ENCODE measurements at regions not wholly inside any gene's neighbourhood (a gene's known extent, or its start where the extent isn't known, plus 50 kb on each side); places are given as distances from the start of the nearest gene placed in this dataset.

- CTCF ChIA-PET, result no interaction called here
- POLR2A ChIA-PET, result no interaction called here
Observed at GRCh38 chr7:114852293-114852692, 69.6 kb upstream of the MDFIC start.

GRCh38 chr7:114853189-114853588 lies 68.7 kb upstream of the MDFIC start:
- CTCF ChIA-PET, result no interaction called here
- POLR2A ChIA-PET, result no interaction called here

DNA sequence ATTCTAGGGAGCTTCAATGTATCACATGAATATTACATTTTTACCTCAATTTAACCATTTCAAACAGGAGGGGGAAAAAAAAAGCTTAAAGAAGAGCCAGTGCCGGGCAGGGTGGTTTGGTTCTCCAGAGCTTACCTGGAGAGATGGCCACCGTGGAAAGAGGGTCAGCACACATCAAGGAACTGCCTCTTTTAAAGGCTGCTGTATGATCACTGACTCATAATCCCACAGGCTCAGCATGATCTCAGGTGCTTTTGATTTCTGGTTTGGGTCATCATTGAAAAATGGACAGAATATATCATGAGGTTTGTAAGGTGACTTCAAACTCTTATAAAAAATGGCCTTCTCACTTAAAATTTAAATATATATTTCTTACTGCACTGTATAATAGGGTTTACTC lies 67.5 kb upstream of the MDFIC start:
- ChIA-PET CTCF (no interaction called here), POLR2A (no interaction called here)

- ChIA-PET POLR2A (no interaction called here), CTCF (no interaction called here)
Observed at GRCh38 chr7:114856625-114857024, 65.3 kb upstream of the MDFIC start.

DNA sequence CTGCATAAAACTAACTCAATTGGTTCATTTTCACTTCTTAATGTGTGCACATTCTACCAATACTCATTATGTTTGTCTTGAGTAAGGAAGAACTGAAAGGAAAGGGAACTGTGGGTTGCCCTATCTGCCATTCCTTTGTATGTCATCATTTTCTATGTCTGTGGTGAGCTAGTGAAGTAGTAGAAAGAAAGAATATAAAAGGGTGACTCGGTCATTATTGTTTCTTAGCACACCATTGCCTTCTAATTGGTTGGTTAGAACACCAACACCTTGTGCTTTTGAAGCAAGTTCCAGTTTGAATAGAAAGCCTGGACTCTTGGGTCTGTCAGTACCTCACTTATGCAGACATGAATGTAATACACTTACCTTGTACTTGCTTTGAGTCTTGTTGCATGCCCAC lies 64.3 kb upstream of the MDFIC start:
- CTCF ChIA-PET, result no interaction called here
- POLR2A ChIA-PET, result no interaction called here

- ChIA-PET POLR2A (no interaction called here), CTCF (no interaction called here)
Observed at GRCh38 chr7:114859477-114859876, 62.4 kb upstream of the MDFIC start.

GRCh38 chr7:114860206-114860605 lies 61.7 kb upstream of the MDFIC start:
- ChIA-PET POLR2A (no interaction called here), CTCF (interaction anchor here (0.9 kb wide), 1 partner anchor 34 kb away, joined by 3 read pairs; no protein-coding TSS in a partner anchor)

- ChIA-PET CTCF (no interaction called here), POLR2A (no interaction called here)
Observed at GRCh38 chr7:114862406-114862805, 59.5 kb upstream of the MDFIC start.

DNA sequence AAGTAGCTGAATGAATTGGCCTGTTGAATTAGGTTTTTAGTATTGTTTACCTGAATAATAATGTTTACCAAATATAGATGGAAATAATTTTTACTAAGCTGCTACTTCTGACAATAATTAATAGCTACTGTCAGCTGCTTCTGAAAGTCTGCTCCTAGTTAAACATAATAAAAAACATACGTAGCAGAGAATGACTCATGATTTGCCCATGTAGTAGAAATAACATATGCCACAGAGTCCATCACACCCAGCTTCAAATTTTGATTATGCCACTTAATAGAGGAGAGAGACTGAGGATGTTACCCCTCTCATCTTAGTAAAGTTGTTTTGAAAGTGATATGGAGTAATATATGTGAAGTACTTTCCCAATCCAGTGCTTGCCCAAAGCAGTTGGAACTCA lies 57.6 kb upstream of the MDFIC start:
- POLR2A ChIA-PET, result no interaction called here
- CTCF ChIA-PET, result interaction anchor here (0.5 to 1.4 kb wide), 2 partner anchors 174 to 368 kb away, joined by 4 read pairs; no protein-coding TSS in a partner anchor

- POLR2A ChIA-PET, result interaction anchor here (0.9 kb wide), 1 partner anchor 23 kb away, joined by 5 read pairs; no protein-coding TSS in a partner anchor
- CTCF ChIA-PET, result interaction anchor here (1.0 to 1.1 kb wide), 3 partner anchors 9 to 351 kb away, joined by 3 to 4 read pairs (median 3); no protein-coding TSS in a partner anchor
Observed at GRCh38 chr7:114865564-114865963, 56.3 kb upstream of the MDFIC start.
